ENCODE measurements at regions not wholly inside any gene's neighbourhood (a gene's known extent, or its start where the extent isn't known, plus 50 kb on each side); places are given as distances from the start of the nearest gene placed in this dataset.

- TF ChIP-seq CTCF (IDR thresholded peaks at IDR 0.05) (no peak), POLR2A (IDR thresholded peaks at IDR 0.05) (no peak), POLR2AphosphoS5 (IDR thresholded peaks at IDR 0.05; ENCODE audit: insufficient read depth in 1 of 2, low read depth in 1 of 2) (no peak)
Observed at GRCh38 chr7:39838326-39838725, 111.7 kb upstream of the CDK13 start.

Measured in vagina (tissue), 2 donors.